Thyroid gland (tissue), 4 donors: ENCODE measurements at regions not wholly inside any gene's neighbourhood (a gene's known extent, or its start where the extent isn't known, plus 50 kb on each side); places are given as distances from the start of the nearest gene placed in this dataset.
A peak's percentile ranks its signal among the peaks of the same experiment; 100 is the strongest.

Source experiments
- DNase-seq, 2 donors: peaks; one replicate each; pipeline ENCODE4 v3.0.0-alpha.2; 2019
- H3K27ac ChIP-seq, 3 donors: fragments of 200-600 bp; sonication (generic); 1 replicate in 2 of 3; 2 replicates in 1 of 3; pipeline ENCODE4 v1.5.1; 2016 to 2019; ENCODE audit warnings: mild to moderate bottlenecking in 1 of 3, moderate library complexity in 1 of 3
- H3K27me3 ChIP-seq: fragments of 200-600 bp; sonication (generic); one replicate; pipeline ENCODE4 v1.5.1; 2019
- H3K36me3 ChIP-seq, 2 donors: fragments of 200-600 bp; sonication (generic); one replicate each; pipeline ENCODE4 v1.5.1; 2016 to 2019
- H3K4me1 ChIP-seq, 2 donors: fragments of 200-600 bp; sonication (generic); one replicate each; pipeline ENCODE4 v1.5.1; 2017 to 2019
- H3K4me3 ChIP-seq, 3 donors: fragments of 200-600 bp; sonication (generic); replicated peaks in 1 of 3; 1 replicate in 2 of 3; 2 replicates in 1 of 3; pipeline ENCODE4 v1.5.1; 2016; ENCODE audit warnings: mild to moderate bottlenecking in 1 of 3
- H3K9me3 ChIP-seq: fragments of 200-600 bp; sonication (generic); one replicate; pipeline ENCODE4 v1.5.1; 2017
- CTCF ChIP-seq, 6 experiments: fragments of 200-600 bp in 3 of 6; fragments of 450-650 bp in 3 of 6; sonication (generic) in 3 of 6; IDR thresholded peaks; one replicate each; pipeline ENCODE4 v1.5.1; 2016 to 2019; ENCODE audit warnings: antibody characterized with exemption in 6 of 6, mild to moderate bottlenecking in 2 of 6, inconsistent platforms in 1 of 6, moderate library complexity in 1 of 6
- POLR2A ChIP-seq, 2 donors: fragments of 450-650 bp; IDR thresholded peaks; one replicate each; pipeline ENCODE4 v1.6.1; 2017; ENCODE audit warnings: antibody characterized with exemption in 2 of 2, mild to moderate bottlenecking in 2 of 2, moderate library complexity in 1 of 2
- WGBS, 2 donors: methylation state at CpG; one replicate each; pipeline ENCODE4 v1.1.5; 2017; 5-methylcytosine and 5-hydroxymethylcytosine counted together
- intact Hi-C: fragments of 100-400 bp; cut with DNase I; formaldehyde crosslinking; loops from one replicate; pipeline ENCODE4 v1.15.1; 2023

- intact Hi-C loops, result no loop called here
- Histone ChIP-seq H3K4me1 (peaks cover 11 to 13% of the 10 kb centered on the region in 2 donors), H3K27ac (no peak overlapping the region), H3K4me3 (no peak overlapping the region), H3K9me3 (no peaks in the 10 kb centered on the region), H3K27me3 (no peaks in the 10 kb centered on the region), H3K36me3 (no peaks in the 10 kb centered on the region)
- TF ChIP-seq CTCF (IDR thresholded peaks at IDR 0.05), result no peak
- no peak for TF ChIP-seq POLR2A (IDR thresholded peaks at IDR 0.05)
- DNase-seq, result no peak
- 76 to 89% methylated on average over 10 of the region's 10 CpGs for WGBS, 2 donors
Observed at GRCh38 chr19:30656520-30657100, 284.4 kb downstream of the ZNF536 start.

GRCh38 chr19:30653646-30654386, 281.6 kb downstream of the ZNF536 start:
- no peak for TF ChIP-seq POLR2A (IDR thresholded peaks at IDR 0.05)
- TF ChIP-seq CTCF (IDR thresholded peaks at IDR 0.05), result no peak
- intact Hi-C loops, result loop anchor here (5.0 kb wide), 1 partner anchor 432 kb away; no protein-coding TSS in a partner anchor
- Histone ChIP-seq H3K27ac (peak overlapping the region in 1 of 3 donors; percentile 12), H3K4me3 (no peak overlapping the region), H3K36me3 (no peaks in the 10 kb centered on the region), H3K27me3 (no peaks in the 10 kb centered on the region), H3K4me1 (peaks cover 11 to 13% of the 10 kb centered on the region in 2 donors), H3K9me3 (no peaks in the 10 kb centered on the region)
- 72 to 80% methylated on average over 13 of the region's 13 CpGs for WGBS, 2 donors
- DNase-seq, result peak in 1 of 2 donors; percentile 16

GRCh38 chr19:30652751-30653150, 280.6 kb downstream of the ZNF536 start:
- Histone ChIP-seq H3K4me3 (no peak overlapping the region), H3K9me3 (no peaks in the 10 kb centered on the region), H3K4me1 (peaks cover 11 to 13% of the 10 kb centered on the region in 2 donors), H3K27me3 (no peaks in the 10 kb centered on the region), H3K27ac (no peak overlapping the region), H3K36me3 (no peaks in the 10 kb centered on the region)
- intact Hi-C loops, result loop anchor here (5.0 kb wide), 1 partner anchor 430 kb away; no protein-coding TSS in a partner anchor
- DNase-seq, result no peak
- WGBS, 2 donors, result 79 to 81% methylated on average over 10 of the region's 10 CpGs
- TF ChIP-seq CTCF (IDR thresholded peaks at IDR 0.05) (no peak), POLR2A (IDR thresholded peaks at IDR 0.05) (no peak)

GRCh38 chr19:30651691-30652090, 279.5 kb downstream of the ZNF536 start:
- H3K4me1 ChIP-seq, result peaks cover 11 to 13% of the 10 kb centered on the region in 2 donors
- H3K27ac ChIP-seq, result no peak overlapping the region
- H3K9me3 ChIP-seq, result no peaks in the 10 kb centered on the region
- no peaks in the 10 kb centered on the region for H3K27me3 ChIP-seq
- DNase-seq, result no peak
- intact Hi-C loops, result loop anchor here (5.0 kb wide), 1 partner anchor 429 kb away; no protein-coding TSS in a partner anchor
- TF ChIP-seq POLR2A (IDR thresholded peaks at IDR 0.05), result no peak
- no peak for TF ChIP-seq CTCF (IDR thresholded peaks at IDR 0.05)
- WGBS, 2 donors, result 82 to 83% methylated on average over 2 of the region's 2 CpGs
- no peaks in the 10 kb centered on the region for H3K36me3 ChIP-seq
- no peak overlapping the region for H3K4me3 ChIP-seq

- no peak for DNase-seq
- no peak for TF ChIP-seq POLR2A (IDR thresholded peaks at IDR 0.05)
- no peak for TF ChIP-seq CTCF (IDR thresholded peaks at IDR 0.05)
- no peaks in the 10 kb centered on the region for H3K27me3 ChIP-seq
- intact Hi-C loops, result loop anchor here (5.0 kb wide), 1 partner anchor 429 kb away; no protein-coding TSS in a partner anchor
- no peak overlapping the region for H3K4me3 ChIP-seq
- no peaks in the 10 kb centered on the region for H3K36me3 ChIP-seq
- H3K27ac ChIP-seq, result no peak overlapping the region
- WGBS, 2 donors, result 70 to 75% methylated on average over 10 of the region's 10 CpGs
- peaks cover 11 to 13% of the 10 kb centered on the region in 2 donors for H3K4me1 ChIP-seq
- no peaks in the 10 kb centered on the region for H3K9me3 ChIP-seq
Observed at GRCh38 chr19:30651066-30651465, 278.9 kb downstream of the ZNF536 start.
